Anterior cingulate cortex (tissue), 58 donors: ENCODE measurements at regions not wholly inside any gene's neighbourhood (a gene's known extent, or its start where the extent isn't known, plus 50 kb on each side); places are given as distances from the start of the nearest gene placed in this dataset.
"Not testable (repeated sequence)": the region's sequence is repeated elsewhere in the genome, so short reads cannot be mapped to it uniquely, and the experiment has no call there.

Experiments used
- DNase-seq, 58 donors: peaks; one replicate each; lab custom pipeline; 2025; lab: John Stamatoyannopoulos, UW

GRCh38 chr2:88396209-88396608 is 56.3 kb downstream of the FOXI3 start:
- no peak for DNase-seq

DNA sequence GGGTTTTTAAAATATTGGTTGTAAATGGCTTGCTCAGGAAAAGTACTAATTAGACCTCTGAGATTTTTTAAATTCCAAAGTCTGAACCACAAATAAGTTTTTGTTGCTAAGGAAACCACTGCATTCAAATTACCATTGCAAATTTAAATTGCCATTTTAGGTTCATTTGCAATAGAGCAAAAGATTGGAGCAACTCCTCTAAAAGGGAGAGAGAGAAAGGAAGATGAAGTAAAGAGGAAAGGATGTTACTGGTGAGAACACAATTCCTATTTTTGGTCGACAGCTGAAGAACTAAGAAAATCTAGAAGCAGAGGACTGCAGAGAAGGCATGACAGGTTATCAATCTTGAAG is 74.9 kb downstream of the FOXI3 start:
- DNase-seq = no peak

- no peak for DNase-seq
Measured at GRCh38 chr2:88372042-88372441, 80.5 kb downstream of the FOXI3 start.

DNA sequence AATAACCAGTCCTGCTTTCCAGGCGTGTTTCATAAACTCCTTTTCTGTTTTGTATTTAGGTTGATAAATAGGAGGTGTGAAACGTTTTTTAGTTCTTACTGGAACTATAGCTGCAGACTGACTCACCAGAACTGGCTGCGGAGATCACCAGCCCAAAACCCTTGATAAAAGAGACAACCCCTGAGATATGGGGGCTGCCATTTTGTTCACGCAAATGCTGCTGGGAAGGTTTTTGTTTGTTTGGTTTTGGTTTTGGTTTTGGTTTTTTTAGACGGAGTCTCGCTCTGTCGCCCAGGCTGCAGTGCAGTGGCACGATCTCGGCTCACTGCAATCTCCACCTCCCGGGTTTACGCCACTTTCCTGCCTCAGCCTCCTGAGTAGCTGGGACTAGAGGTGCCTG is 87.1 kb downstream of the FOXI3 start:
- not testable (repeated sequence) for DNase-seq

- DNase-seq = no peak
Measured at GRCh38 chr2:88355486-88355885, 97.0 kb downstream of the FOXI3 start.

DNA sequence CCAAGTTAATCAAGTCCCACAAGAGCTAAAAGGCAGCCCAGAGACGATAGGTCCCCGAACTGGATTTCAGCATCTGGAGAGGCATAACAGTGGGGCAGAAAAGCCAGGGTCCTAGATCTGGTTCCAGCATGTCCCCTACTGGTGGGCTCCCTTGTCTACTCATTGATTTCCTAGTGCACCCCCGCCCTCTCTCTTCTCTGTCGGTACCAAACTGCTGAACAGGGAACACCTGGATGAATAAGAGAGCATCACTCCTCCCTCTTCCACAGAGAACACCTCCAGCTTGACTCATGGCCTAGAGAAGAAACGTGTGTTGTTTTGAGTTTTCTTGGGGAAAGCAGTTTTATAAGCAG is 101.3 kb downstream of the FOXI3 start:
- DNase-seq = peak in 1 of 58 donors; percentile 17

DNA sequence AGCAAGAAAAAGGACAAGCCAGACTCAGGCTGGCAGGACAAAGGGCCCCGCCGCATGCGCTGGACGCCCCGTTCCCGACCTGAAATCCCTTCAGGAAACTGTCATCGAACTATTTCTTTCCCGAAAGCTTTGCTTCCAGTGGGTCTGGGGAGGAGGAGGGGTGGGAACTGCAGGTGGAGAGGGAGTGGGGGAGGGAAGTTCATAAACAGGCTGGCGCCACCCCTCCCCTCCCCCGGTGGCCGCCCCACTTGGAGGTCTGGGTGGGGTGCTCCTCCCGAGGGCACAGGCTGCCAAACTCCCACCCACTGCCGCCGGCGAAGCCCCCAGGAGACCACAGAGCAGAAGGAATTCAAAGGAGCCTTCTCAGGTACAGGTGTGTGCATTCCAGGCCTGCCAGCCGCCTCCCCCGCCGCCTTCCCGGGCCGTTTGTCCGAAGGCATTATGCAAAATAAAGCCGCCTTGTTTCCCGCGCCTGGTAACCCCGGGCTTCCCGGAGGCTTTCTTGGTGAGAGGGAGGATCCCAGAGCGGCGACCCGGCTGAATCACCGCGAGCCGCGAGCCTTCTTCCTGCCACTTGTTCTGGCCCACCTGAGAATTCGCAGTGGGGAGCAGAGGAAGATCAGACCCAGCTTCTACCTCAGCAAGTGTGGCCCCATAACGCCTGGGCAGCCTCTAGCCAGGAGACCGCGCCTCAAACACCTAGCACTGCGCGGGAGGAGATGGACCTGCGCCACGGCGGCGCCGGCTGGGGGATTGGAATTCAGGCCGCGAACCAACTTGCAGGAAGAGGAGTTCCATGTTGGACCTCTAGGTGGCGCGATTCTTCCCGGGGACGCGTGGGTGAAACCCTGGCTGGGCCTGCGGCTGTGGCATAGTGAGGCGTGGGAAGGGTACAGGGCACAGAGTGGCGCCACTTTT is 101.9 kb downstream of the FOXI3 start:
- DNase-seq = peak in 28 of 58 donors; percentile 0 to 35 (median 5)

- DNase-seq = no peak
Measured at GRCh38 chr2:88345842-88346241, 106.7 kb downstream of the FOXI3 start.

GRCh38 chr2:88342749-88343148 is 109.7 kb downstream of the FOXI3 start:
- no peak for DNase-seq

- no peak for DNase-seq
Measured at GRCh38 chr2:88334418-88334817, 118.1 kb downstream of the FOXI3 start.

DNA sequence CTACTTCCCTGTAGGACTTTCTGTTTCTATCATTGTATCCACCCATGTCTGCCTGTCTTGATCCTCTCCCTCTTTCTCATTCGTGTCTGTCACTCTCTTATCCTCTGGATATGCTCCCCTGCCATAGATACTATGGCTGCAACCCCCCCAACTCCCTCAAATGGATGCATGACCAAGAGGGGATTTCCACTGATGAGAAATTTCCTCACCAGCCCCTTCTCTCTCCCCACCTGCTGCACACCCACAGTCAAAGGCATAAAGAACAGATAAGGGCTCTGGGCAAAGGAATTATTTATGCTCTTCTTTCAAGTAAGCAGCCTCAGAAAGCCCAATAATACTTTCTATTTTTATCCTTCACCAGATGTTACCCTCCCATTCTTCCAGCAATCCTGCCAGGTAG is 121.3 kb downstream of the FOXI3 start:
- DNase-seq = no peak

GRCh38 chr2:88329815-88330603 is 122.5 kb downstream of the FOXI3 start:
- DNase-seq = no peak

DNA sequence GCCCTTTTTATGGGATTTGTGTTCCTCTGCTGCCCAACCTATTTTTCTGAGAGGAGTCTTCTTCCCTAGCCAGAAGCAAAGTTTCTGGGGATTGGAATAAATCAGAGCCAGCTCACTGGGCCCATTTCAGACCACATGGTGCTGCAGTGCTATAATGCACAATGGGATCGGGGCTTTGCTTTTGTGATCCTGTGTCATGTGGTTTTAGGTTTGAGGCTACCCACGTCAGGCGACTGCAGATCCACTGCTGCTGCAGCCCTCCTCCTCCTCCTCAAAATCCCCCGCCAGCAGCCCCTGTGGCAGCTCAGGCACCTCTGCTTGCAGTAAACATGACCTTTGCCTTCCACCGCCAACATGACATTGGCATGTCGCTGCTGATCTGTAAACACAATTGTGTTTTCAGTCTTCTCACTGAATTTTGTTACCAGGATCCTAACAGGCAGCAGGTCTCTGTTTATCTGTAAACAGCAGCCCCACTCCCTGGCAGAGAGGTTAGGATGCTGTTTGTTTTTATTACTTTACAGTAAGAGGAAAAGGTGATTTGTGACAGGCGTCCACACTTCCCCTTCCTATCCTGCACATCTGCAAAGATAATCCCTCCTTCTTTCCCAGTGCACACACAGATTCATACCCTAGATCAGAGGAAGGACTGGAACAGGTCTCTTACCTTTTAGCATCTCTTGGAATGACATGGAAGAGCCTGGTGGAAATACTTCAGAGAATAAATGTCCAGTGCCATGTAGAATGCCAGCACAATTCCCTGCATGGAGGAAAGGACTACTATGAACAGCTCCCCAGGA is 130.8 kb downstream of the FOXI3 start:
- DNase-seq = no peak

DNA sequence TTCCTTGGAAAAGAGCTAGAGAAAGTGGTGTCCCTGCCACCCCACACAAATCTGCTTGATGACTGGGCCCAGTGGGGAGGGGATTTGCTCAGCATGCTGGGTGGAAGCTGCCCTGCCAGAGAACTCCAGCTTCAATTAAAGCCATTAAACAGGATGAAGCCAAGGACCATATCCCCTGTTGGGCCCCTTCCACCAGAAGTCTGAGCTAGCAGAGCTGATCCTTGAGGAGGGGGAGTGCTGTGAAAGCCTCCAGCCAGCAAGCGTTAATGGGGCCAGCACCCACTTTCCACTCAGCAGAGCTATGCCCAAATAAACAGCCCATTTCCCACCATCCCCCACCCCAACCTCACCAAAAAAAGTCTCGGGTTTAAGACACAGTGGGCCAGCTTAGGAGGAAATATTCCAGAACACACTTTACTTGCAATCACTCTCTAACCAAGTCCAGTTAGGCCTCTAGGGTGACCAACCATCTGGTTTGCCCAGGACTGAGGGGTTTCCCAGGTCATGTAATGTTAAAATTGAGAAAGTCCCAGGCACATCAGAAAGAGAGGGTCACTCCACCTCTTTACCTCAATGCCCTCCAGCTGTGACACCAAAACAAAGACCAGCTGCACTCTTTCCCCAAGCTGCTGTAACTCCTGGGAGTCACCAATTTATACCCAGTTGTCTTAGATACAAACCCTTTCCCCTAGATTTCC is 132.3 kb downstream of the FOXI3 start:
- DNase-seq = no peak

DNA sequence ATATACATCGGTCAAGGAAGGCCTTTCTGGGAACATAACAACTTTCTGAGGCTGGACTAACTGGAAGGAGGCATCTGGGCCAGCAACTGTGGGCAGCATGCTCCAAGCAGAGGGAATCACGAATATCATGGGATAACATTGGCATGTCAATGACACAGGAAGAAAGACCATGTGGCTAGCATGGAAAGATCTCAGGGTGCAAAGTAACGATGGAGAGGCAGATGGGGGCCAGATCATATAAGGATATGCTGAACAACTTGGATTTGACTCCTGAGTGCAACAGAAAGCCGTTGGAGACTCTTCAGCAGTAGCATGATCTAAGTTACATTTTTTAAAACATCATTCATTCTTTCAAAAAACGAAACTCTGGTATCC is 133.6 kb downstream of the FOXI3 start:
- DNase-seq = no peak

DNA sequence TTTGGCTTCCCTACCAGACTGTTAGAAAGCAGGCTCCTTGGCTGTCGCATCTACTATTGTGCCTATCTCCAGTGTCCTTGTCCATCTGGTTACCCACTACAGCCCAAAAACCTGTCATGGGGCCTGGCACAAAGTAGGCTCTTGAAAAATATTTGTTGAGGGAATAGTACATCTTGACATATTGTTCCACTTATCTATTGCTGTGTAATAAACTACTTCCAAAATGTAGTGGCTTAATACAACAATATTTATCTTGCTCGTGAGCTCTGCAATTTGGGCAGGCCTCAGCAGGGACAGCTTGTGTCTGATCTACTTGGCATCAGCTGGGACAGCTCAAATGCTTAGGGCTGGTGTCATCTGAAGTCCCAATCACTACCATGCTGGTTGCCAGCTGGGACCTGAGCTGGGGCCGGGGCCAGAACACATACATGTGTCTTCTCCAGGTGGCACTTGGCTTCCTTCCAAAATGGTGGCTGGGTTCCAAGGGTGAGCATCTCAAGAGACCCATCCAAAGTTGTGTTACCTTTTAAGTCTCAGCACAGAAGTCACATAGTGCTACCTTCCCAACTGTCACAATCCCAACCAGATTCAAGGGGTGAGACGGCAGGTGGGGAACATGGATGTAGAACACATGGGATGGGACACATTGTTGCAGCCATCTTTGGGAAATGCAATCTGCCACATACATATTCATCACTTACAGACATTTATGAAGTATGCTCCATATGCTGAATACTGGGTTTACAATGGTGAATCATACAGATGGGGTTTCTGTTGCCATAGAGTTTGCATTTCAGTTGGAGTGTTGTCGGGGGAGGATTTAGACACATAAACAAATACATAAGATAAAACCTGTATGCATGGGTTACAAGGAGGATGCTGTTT is 134.2 kb downstream of the FOXI3 start:
- DNase-seq = peak in 1 of 58 donors; percentile 4

- no peak for DNase-seq
Measured at GRCh38 chr2:88310787-88311186, 140.6 kb downstream of the THNSL2 start.

- no peak for DNase-seq
Measured at GRCh38 chr2:88307817-88308216, 137.7 kb downstream of the THNSL2 start.

DNA sequence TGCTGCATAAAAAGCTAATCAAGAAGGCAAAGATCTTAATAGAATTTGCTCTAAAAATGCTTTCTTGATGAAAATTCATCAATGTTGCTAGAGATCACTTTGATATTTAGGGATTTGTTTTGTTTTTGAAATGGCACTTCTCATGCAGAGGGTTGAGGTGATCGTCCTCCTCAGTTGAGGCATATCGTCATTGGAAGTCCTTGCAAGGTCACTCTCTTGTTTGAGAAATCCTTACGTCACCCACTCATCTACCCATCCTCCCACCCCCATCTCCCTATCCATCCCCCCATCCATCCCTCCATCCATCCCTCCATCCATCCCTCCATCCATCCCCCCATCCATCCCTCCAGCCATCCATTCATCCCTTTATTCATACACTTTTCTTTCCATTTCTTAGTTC is 133.7 kb downstream of the THNSL2 start:
- DNase-seq = no peak
